DMS 273 treated with DMSO at 0.1 percent for 48 hours (cell line): ENCODE measurements at regions not wholly inside any gene's neighbourhood (a gene's known extent, or its start where the extent isn't known, plus 50 kb on each side); places are given as distances from the start of the nearest gene placed in this dataset.
"Not testable (repeated sequence)": the region's sequence is repeated elsewhere in the genome, so short reads cannot be mapped to it uniquely, and the experiment has no call there.

Experiments
- DNase-seq: peaks from one replicate; lab custom pipeline; 2025; lab: John Stamatoyannopoulos, UW

DNA sequence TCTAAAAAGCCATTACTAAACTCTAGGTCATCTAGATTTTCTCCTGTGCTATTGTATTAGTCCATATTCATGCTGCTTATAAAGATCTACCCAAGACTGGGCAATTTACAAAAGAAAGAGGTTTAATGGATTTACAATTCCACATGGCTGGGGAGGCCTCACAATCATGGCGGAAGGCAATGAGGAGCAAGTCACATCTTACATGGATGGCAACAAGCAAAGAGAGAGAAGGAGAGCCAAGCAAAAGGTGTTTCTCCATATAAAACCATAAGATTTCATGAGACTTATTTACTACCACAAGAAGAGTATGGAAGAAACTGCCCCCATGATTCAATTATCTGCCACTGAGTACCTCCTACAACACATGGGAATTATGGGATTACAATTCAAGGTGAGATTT lies 69.6 kb upstream of the CCDC6 start:
- DNase-seq: not testable (repeated sequence)

DNA sequence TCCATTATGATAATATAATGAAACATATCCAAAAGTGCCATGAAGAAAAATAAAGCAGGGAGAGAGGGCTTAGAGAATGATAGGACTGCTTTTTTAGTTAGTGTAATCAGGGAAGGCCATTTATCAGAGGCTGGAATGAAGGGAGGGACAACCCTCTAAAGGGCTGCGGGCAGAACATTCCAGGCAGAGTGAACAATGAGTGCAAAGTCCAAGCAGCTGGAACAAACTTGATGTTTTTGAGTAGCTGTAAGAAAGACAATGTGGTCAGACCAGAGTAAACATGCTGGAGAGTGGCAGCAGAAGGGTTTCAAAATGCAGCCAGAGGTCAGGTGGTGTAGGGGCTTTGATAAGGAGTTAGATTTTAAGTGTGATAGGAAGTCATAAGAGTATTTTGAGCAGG lies 65.6 kb upstream of the CCDC6 start:
- no peak for DNase-seq

DNA sequence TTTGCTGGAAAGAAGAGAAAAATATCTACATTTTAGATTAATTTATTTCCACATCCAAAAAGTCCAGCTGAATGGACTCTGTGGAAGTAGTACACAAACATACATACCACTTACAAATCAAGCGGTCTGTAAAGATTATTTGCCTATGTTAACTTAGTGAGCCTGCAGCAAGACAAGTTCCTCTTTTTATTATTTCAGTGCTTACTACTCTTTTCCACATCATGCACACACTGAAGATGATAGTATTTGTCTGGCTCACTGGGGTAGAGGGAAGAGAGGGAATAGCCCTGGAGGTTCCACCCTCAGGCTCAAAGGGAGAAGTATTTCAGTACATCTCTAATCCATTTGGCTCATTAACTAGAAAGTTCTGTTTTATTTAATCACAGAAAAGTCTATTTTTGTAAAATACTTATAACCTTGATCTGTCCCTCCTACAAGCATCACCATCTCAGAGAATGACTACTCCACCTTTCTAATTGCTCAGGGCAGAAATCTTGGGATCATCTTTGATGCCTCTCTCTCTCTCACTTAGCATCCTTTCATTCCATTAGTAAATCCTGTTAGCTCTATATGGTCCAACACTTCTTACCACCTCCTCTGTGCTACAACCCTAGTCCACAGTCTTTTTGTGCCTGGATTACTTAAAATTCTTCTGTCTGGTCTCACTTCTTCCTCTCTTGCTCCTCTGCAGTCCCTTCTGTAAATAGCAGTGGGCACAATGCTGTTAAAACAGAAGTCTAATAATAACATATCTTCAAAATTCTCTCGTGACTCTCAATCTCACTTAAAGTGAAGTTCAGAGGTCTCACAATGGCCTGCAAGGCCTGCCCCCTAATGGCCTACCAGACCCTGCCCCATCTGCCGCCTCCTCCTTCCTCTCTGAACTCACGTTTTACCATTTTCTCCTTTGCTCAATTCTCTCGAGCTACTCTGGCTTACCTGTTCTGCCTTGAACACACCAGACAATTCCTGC lies 64.3 kb upstream of the CCDC6 start:
- DNase-seq: no peak

GRCh38 chr10:59968705-59969104 lies 62.3 kb upstream of the CCDC6 start:
- DNase-seq: no peak

- no peak for DNase-seq
These were observed 60.7 kb upstream of the CCDC6 start for GRCh38 chr10:59967079-59967478.

GRCh38 chr10:59965899-59966650 lies 59.7 kb upstream of the CCDC6 start:
- DNase-seq: peak; percentile 19

GRCh38 chr10:59962756-59963155 lies 56.4 kb upstream of the CCDC6 start:
- DNase-seq: no peak

DNA sequence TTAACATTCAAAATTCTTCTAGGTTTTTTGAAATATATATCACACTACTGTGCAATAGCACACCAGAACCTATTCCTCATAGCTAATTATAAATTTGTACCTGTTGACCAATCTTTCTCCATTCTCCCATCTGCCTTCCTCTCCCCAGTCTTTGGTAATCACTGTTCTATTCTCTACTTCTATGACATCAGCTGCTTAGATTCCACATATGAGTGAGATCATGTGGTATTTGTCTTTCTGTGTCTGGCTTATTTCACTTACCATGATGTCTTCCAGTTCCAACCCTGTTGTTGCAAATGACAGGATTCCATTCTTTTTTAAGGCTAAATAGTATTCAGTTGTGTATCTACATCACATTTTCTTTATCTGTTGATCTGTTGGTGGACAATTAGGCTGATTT lies 54.4 kb upstream of the CCDC6 start:
- no peak for DNase-seq

- DNase-seq: no peak
These were observed 53.2 kb upstream of the CCDC6 start for GRCh38 chr10:59959504-59960018.

DNA sequence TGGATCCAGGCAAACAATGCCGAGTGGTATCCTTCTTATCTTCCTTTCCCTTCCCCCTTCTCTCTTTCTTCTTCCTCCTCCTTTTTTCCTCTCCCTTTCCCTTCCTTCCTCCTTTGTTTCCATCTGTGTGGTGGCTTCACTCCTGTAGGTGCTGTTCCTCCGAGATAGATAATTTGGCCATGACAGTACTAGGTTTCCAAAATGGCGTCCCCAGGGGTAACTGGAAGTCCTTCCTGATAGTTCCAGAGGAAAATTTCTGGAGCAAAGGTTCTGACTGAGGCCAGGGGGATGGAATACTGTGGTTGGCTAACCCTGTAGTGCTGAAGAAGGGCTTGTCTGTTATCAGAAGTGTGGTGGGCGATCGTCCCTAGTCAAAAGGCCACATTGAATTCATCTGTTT lies 52.5 kb upstream of the CCDC6 start:
- no peak for DNase-seq

- no peak for DNase-seq
These were observed 51.6 kb upstream of the CCDC6 start for GRCh38 chr10:59957975-59958374.
